ENCODE measurements at regions not wholly inside any gene's neighbourhood (a gene's known extent, or its start where the extent isn't known, plus 50 kb on each side); places are given as distances from the start of the nearest gene placed in this dataset.

DNA sequence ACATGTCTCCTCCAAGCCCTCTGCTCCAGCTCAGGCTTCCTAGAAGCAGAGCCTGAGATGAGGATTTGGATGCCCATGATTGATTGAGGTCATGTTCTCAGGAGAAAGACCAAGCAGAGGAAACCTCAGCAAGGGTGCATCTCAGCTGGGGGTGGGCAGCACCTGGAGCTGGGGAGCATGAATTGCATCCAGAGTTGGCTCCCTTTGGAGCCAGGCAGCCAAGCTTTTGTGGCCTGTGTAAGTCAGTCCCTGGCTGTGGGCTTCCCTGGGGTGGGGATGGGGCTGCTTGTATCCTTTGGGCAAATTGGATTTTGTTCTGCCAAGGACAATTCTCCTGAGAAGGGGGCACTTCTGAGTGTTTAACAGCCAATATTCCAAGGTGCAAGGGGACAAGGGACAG lies 91.5 kb upstream of the WASF3 start:
- CTCF ChIA-PET (ENCODE audit: unreplicated experiment) = no interaction called here
- POLR2A ChIA-PET = no interaction called here
- no TSS peak for BruUV-seq (replicated peaks)
- Histone ChIP-seq H3K9me3 (ENCODE audit: low read length) (no peaks in the 10 kb centered on the region), H2AFZ (ENCODE audit: low read length) (no peak overlapping the region), H4K20me1 (ENCODE audit: insufficient read depth, low read length) (no peaks in the 10 kb centered on the region), H3K36me3 (ENCODE audit: insufficient read depth, low read length) (no peaks in the 10 kb centered on the region), H3K4me3 (ENCODE audit: low read depth, low read length, poor library complexity, severe bottlenecking) (no peak overlapping the region), H3K4me1 (ENCODE audit: insufficient read depth, low read length, poor library complexity, severe bottlenecking) (no peaks in the 10 kb centered on the region), H3K9me2 (ENCODE audit: insufficient read depth, low read length) (no peaks in the 10 kb centered on the region), H3K27ac (ENCODE audit: low read depth, low read length, poor library complexity, severe bottlenecking) (no peak overlapping the region), H3K4me2 (ENCODE audit: low read length) (no peak overlapping the region), H3K79me2 (ENCODE audit: insufficient read depth, low read depth, low read length) (no peaks in the 10 kb centered on the region)
- intact Hi-C loops (cut with micrococcal nuclease; ENCODE audit: unreplicated experiment) = no loop called here
- no peak for DNase-seq (ENCODE audit: low spot score)
- TF ChIP-seq EZH2phosphoT487 (IDR thresholded peaks at IDR 0.05; ENCODE audit: borderline replicate concordance, low read depth, low read length) = no peak
- TF ChIP-seq, protein P1, sequence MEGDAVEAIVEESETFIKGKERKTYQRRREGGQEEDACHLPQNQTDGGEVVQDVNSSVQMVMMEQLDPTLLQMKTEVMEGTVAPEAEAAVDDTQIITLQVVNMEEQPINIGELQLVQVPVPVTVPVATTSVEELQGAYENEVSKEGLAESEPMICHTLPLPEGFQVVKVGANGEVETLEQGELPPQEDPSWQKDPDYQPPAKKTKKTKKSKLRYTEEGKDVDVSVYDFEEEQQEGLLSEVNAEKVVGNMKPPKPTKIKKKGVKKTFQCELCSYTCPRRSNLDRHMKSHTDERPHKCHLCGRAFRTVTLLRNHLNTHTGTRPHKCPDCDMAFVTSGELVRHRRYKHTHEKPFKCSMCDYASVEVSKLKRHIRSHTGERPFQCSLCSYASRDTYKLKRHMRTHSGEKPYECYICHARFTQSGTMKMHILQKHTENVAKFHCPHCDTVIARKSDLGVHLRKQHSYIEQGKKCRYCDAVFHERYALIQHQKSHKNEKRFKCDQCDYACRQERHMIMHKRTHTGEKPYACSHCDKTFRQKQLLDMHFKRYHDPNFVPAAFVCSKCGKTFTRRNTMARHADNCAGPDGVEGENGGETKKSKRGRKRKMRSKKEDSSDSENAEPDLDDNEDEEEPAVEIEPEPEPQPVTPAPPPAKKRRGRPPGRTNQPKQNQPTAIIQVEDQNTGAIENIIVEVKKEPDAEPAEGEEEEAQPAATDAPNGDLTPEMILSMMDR (conservative IDR thresholded peaks at IDR 0.05; ENCODE audit: low read length) = no peak

DNA sequence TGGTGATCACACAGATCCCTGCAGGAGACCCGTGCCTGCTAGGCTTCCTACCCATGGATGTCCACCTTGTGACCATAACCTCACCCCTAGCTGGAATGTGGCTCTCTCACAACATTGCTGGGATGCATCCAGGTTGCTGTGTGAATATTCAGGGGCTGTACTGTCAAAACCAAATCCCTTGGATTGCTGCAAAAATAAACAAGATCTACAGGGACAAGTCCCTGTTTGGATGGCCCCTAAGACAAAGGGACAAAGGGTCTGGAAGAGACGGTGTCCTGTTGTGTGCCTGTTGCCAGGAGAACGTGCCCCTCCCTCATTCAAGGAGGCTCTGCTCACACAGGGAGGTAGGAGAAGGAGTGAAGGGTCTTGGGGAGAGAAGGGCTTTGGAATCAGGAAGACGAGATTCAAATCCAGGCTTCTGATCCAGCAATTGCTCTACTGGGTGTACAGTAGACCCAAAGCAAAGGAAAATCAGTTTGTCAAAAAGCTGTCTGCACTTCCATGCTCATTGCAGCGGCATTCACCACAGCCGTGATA lies 89.2 kb upstream of the WASF3 start:
- TF ChIP-seq EZH2phosphoT487 (IDR thresholded peaks at IDR 0.05; ENCODE audit: borderline replicate concordance, low read depth, low read length) = no peak
- TF ChIP-seq, protein P1 (conservative IDR thresholded peaks at IDR 0.05; ENCODE audit: low read length) = no peak
- no peak overlapping the region for H3K27ac ChIP-seq (ENCODE audit: low read depth, low read length, poor library complexity, severe bottlenecking)
- intact Hi-C loops (cut with micrococcal nuclease; ENCODE audit: unreplicated experiment) = no loop called here
- H4K20me1 ChIP-seq (ENCODE audit: insufficient read depth, low read length) = no peaks in the 10 kb centered on the region
- H3K4me2 ChIP-seq (ENCODE audit: low read length) = no peak overlapping the region
- H3K79me2 ChIP-seq (ENCODE audit: insufficient read depth, low read depth, low read length) = no peaks in the 10 kb centered on the region
- POLR2A ChIA-PET = no interaction called here
- CTCF ChIA-PET (ENCODE audit: unreplicated experiment) = no interaction called here
- H3K4me1 ChIP-seq (ENCODE audit: insufficient read depth, low read length, poor library complexity, severe bottlenecking) = no peaks in the 10 kb centered on the region
- DNase-seq (ENCODE audit: low spot score) = no peak
- no peaks in the 10 kb centered on the region for H3K36me3 ChIP-seq (ENCODE audit: insufficient read depth, low read length)
- no peak overlapping the region for H3K4me3 ChIP-seq (ENCODE audit: low read depth, low read length, poor library complexity, severe bottlenecking)
- H3K9me3 ChIP-seq (ENCODE audit: low read length) = no peaks in the 10 kb centered on the region
- no TSS peak for BruUV-seq (replicated peaks)
- H3K9me2 ChIP-seq (ENCODE audit: insufficient read depth, low read length) = no peaks in the 10 kb centered on the region
- no peak overlapping the region for H2AFZ ChIP-seq (ENCODE audit: low read length)

DNA sequence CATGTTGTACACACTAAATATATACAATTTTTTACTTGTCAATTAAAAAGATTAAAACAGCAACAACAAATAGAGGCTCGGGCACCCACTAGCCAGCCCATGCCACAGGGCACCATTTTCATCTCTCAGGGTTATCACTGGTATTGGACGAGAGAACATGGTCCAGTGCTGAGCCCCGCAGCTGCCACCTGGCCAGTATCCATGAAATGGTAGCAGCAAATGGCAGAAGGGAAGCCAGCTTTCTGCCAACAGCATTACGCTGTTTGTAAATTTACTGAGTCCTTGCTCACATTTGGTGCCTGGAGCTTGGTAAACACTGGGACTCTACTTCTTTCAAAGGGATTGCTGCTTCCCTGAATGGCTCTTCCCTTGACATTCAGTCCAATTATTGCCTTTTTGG lies 87.9 kb upstream of the WASF3 start:
- DNase-seq (ENCODE audit: low spot score) = no peak
- Histone ChIP-seq H4K20me1 (ENCODE audit: insufficient read depth, low read length) (no peaks in the 10 kb centered on the region), H3K4me2 (ENCODE audit: low read length) (no peak overlapping the region), H3K4me1 (ENCODE audit: insufficient read depth, low read length, poor library complexity, severe bottlenecking) (no peaks in the 10 kb centered on the region), H3K4me3 (ENCODE audit: low read depth, low read length, poor library complexity, severe bottlenecking) (no peak overlapping the region), H3K9me2 (ENCODE audit: insufficient read depth, low read length) (no peaks in the 10 kb centered on the region), H3K9me3 (ENCODE audit: low read length) (no peaks in the 10 kb centered on the region), H2AFZ (ENCODE audit: low read length) (no peak overlapping the region), H3K79me2 (ENCODE audit: insufficient read depth, low read depth, low read length) (no peaks in the 10 kb centered on the region), H3K36me3 (ENCODE audit: insufficient read depth, low read length) (no peaks in the 10 kb centered on the region), H3K27ac (ENCODE audit: low read depth, low read length, poor library complexity, severe bottlenecking) (no peak overlapping the region)
- no TSS peak for BruUV-seq (replicated peaks)
- intact Hi-C loops (cut with micrococcal nuclease; ENCODE audit: unreplicated experiment) = no loop called here
- POLR2A ChIA-PET = no interaction called here
- TF ChIP-seq, protein P1 (conservative IDR thresholded peaks at IDR 0.05; ENCODE audit: low read length) = no peak
- TF ChIP-seq EZH2phosphoT487 (IDR thresholded peaks at IDR 0.05; ENCODE audit: borderline replicate concordance, low read depth, low read length) = no peak
- CTCF ChIA-PET (ENCODE audit: unreplicated experiment) = no interaction called here

All from OCI-LY7 (cell line).